GM21515 (cell line): ENCODE measurements at regions not wholly inside any gene's neighbourhood (a gene's known extent, or its start where the extent isn't known, plus 50 kb on each side); places are given as distances from the start of the nearest gene placed in this dataset.
"Not testable (repeated sequence)": the region's sequence is repeated elsewhere in the genome, so short reads cannot be mapped to it uniquely, and the experiment has no call there.

Experiments used
- ATAC-seq: cut with Tn5 transposase; IDR thresholded peaks from one replicate; pipeline ENCODE4 v1.9.1; 2021; ENCODE audit not compliant: unreplicated experiment

GRCh38 chr12:9342614-9343353, 134.6 kb upstream of the PZP start:
- ATAC-seq = no peak

GRCh38 chr12:9341260-9341585, 133.0 kb upstream of the PZP start:
- ATAC-seq = no peak

- no peak for ATAC-seq
Observed at GRCh38 chr12:9340422-9341259, 132.4 kb upstream of the PZP start.

GRCh38 chr12:9337656-9338055, 129.5 kb upstream of the PZP start:
- ATAC-seq = no peak

GRCh38 chr12:9336375-9337011, 128.3 kb upstream of the PZP start:
- not testable (repeated sequence) for ATAC-seq

- ATAC-seq = no peak
Observed at GRCh38 chr12:9335867-9336266, 127.7 kb upstream of the PZP start.

GRCh38 chr12:9334964-9335363, 126.8 kb upstream of the PZP start:
- no peak for ATAC-seq

- no peak for ATAC-seq
Observed at GRCh38 chr12:9334041-9334692, 126.0 kb upstream of the PZP start.

GRCh38 chr12:9333161-9333560, 125.0 kb upstream of the PZP start:
- no peak for ATAC-seq

GRCh38 chr12:9332564-9332963, 124.4 kb upstream of the PZP start:
- no peak for ATAC-seq

GRCh38 chr12:9331218-9331626, 123.0 kb upstream of the PZP start:
- no peak for ATAC-seq

- ATAC-seq = no peak
Observed at GRCh38 chr12:9329019-9329418, 120.8 kb upstream of the PZP start.

GRCh38 chr12:9328065-9328464, 119.9 kb upstream of the PZP start:
- ATAC-seq = no peak

- no peak for ATAC-seq
Observed at GRCh38 chr12:9327320-9327719, 119.1 kb upstream of the PZP start.

GRCh38 chr12:9326849-9327248, 118.7 kb upstream of the PZP start:
- not testable (repeated sequence) for ATAC-seq

GRCh38 chr12:9326085-9326484, 117.9 kb upstream of the PZP start:
- ATAC-seq = no peak

- ATAC-seq = no peak
Observed at GRCh38 chr12:9325471-9325870, 117.3 kb upstream of the PZP start.

- ATAC-seq = no peak
Observed at GRCh38 chr12:9324782-9325181, 116.6 kb upstream of the PZP start.

- ATAC-seq = no peak
Observed at GRCh38 chr12:9323144-9323681, 115.0 kb upstream of the PZP start.

GRCh38 chr12:9319842-9320173, 111.6 kb upstream of the PZP start:
- ATAC-seq = no peak
